ENCODE measurements at regions not wholly inside any gene's neighbourhood (a gene's known extent, or its start where the extent isn't known, plus 50 kb on each side); places are given as distances from the start of the nearest gene placed in this dataset.

- no TSS peak for BruUV-seq (replicated peaks)
- CTCF ChIA-PET: no interaction called here
- Mint-ChIP-seq H3K36me3 (ENCODE audit: insufficient read depth, unreplicated experiment) (no peaks in the 10 kb centered on the region), H3K9me3 (ENCODE audit: low read depth, unreplicated experiment) (peaks cover 16% of the 10 kb centered on the region), H3K4me3 (ENCODE audit: low read depth, unreplicated experiment) (no peak overlapping the region), H3K4me1 (ENCODE audit: low read depth, unreplicated experiment) (no peaks in the 10 kb centered on the region), H3K27me3 (ENCODE audit: unreplicated experiment) (no peaks in the 10 kb centered on the region), H3K27ac (ENCODE audit: unreplicated experiment) (no peak overlapping the region)
- DNase-seq: no peak
- TF ChIP-seq CTCF (IDR thresholded peaks at IDR 0.05; ENCODE audit: unreplicated experiment): no peak
- intact Hi-C loops (cut with micrococcal nuclease; ENCODE audit: unreplicated experiment): no loop called here
Observed at GRCh38 chr12:114846771-114847170, 162.8 kb upstream of the TBX3 start.

- DNase-seq: no peak
- BruUV-seq (replicated peaks): no TSS peak
Observed at GRCh38 chr12:114841557-114842251, 157.7 kb upstream of the TBX3 start.

GRCh38 chr12:114838480-114838879, 154.5 kb upstream of the TBX3 start:
- Mint-ChIP-seq H3K36me3 (ENCODE audit: insufficient read depth, unreplicated experiment) (no peaks in the 10 kb centered on the region), H3K4me3 (ENCODE audit: low read depth, unreplicated experiment) (no peak overlapping the region), H3K27me3 (ENCODE audit: unreplicated experiment) (no peaks in the 10 kb centered on the region), H3K27ac (ENCODE audit: unreplicated experiment) (no peak overlapping the region), H3K9me3 (ENCODE audit: low read depth, unreplicated experiment) (peaks cover 5% of the 10 kb centered on the region), H3K4me1 (ENCODE audit: low read depth, unreplicated experiment) (no peaks in the 10 kb centered on the region)
- no peak for TF ChIP-seq CTCF (IDR thresholded peaks at IDR 0.05; ENCODE audit: unreplicated experiment)
- BruUV-seq (replicated peaks): no TSS peak
- intact Hi-C loops (cut with micrococcal nuclease; ENCODE audit: unreplicated experiment): no loop called here
- no peak for DNase-seq
- CTCF ChIA-PET: no interaction called here

More at GRCh38 chr12:114841557-114842251, 157.7 kb upstream of the TBX3 start:
- Mint-ChIP-seq H3K4me3 (ENCODE audit: low read depth, unreplicated experiment) (no peak overlapping the region), H3K27ac (ENCODE audit: unreplicated experiment) (no peak overlapping the region), H3K4me1 (ENCODE audit: low read depth, unreplicated experiment) (no peaks in the 10 kb centered on the region), H3K27me3 (ENCODE audit: unreplicated experiment) (no peaks in the 10 kb centered on the region), H3K36me3 (ENCODE audit: insufficient read depth, unreplicated experiment) (no peaks in the 10 kb centered on the region), H3K9me3 (ENCODE audit: low read depth, unreplicated experiment) (peaks cover 10% of the 10 kb centered on the region)
- CTCF ChIA-PET: no interaction called here
- TF ChIP-seq CTCF (IDR thresholded peaks at IDR 0.05; ENCODE audit: unreplicated experiment): no peak
- intact Hi-C loops (cut with micrococcal nuclease; ENCODE audit: unreplicated experiment): no loop called here

GRCh38 chr12:114836609-114837008, 152.6 kb upstream of the TBX3 start:
- Mint-ChIP-seq H3K4me3 (ENCODE audit: low read depth, unreplicated experiment) (no peak overlapping the region), H3K4me1 (ENCODE audit: low read depth, unreplicated experiment) (no peaks in the 10 kb centered on the region), H3K36me3 (ENCODE audit: insufficient read depth, unreplicated experiment) (no peaks in the 10 kb centered on the region), H3K27me3 (ENCODE audit: unreplicated experiment) (no peaks in the 10 kb centered on the region), H3K9me3 (ENCODE audit: low read depth, unreplicated experiment) (peaks cover 2% of the 10 kb centered on the region), H3K27ac (ENCODE audit: unreplicated experiment) (no peak overlapping the region)
- no peak for TF ChIP-seq CTCF (IDR thresholded peaks at IDR 0.05; ENCODE audit: unreplicated experiment)
- intact Hi-C loops (cut with micrococcal nuclease; ENCODE audit: unreplicated experiment): no loop called here
- no peak for DNase-seq
- BruUV-seq (replicated peaks): no TSS peak
- CTCF ChIA-PET: no interaction called here

Data from Calu3 (cell line).